ENCODE measurements at regions not wholly inside any gene's neighbourhood (a gene's known extent, or its start where the extent isn't known, plus 50 kb on each side); places are given as distances from the start of the nearest gene placed in this dataset.

- TF ChIP-seq EZH2 (IDR thresholded peaks at IDR 0.05; ENCODE audit: borderline replicate concordance, insufficient read depth, low read length, poor library complexity, severe bottlenecking) (no peak), CTCF (IDR thresholded peaks at IDR 0.05; ENCODE audit: poor library complexity, severe bottlenecking) (no peak)
Measured at GRCh38 chrX:113470166-113470565, 629.5 kb upstream of the AMOT start.
